HFFc6 (cell line): ENCODE measurements at regions not wholly inside any gene's neighbourhood (a gene's known extent, or its start where the extent isn't known, plus 50 kb on each side); places are given as distances from the start of the nearest gene placed in this dataset.
"Not testable (repeated sequence)": the region's sequence is repeated elsewhere in the genome, so short reads cannot be mapped to it uniquely, and the experiment has no call there.

ENCODE experiments used
- DNase-seq: peaks from one replicate; pipeline ENCODE4 v3.0.0-alpha.2; 2018
- H3K27ac Mint-ChIP-seq: 2 replicates; pipeline ENCODE4 v1.8.0; 2020; ENCODE audit warnings: mild to moderate bottlenecking, mixed read lengths
- H3K27me3 Mint-ChIP-seq: 2 replicates; pipeline ENCODE4 v1.8.0; 2021; ENCODE audit warnings: mild to moderate bottlenecking, moderate library complexity, mixed read lengths; ENCODE audit not compliant: insufficient read depth
- H3K36me3 Mint-ChIP-seq: 2 replicates; pipeline ENCODE4 v1.8.0; 2021; ENCODE audit warnings: low read depth, mixed read lengths
- H3K4me1 Mint-ChIP-seq: 2 replicates; pipeline ENCODE4 v1.8.0; 2020; ENCODE audit warnings: low read depth, mixed read lengths
- H3K4me3 Mint-ChIP-seq: 2 replicates; pipeline ENCODE4 v1.8.0; 2020; ENCODE audit warnings: mild to moderate bottlenecking, moderate library complexity, mixed read lengths
- H3K9me3 Mint-ChIP-seq: 2 replicates; pipeline ENCODE4 v1.8.0; 2020; ENCODE audit warnings: mild to moderate bottlenecking, mixed read lengths
- TF ChIP-seq, protein P1 (sequence below): fragments of 200-600 bp; sonication (generic); IDR thresholded peaks from 2 replicates; pipeline ENCODE4 v1.5.0; 2021; ENCODE audit warnings: antibody characterized with exemption, mild to moderate bottlenecking

DNA sequence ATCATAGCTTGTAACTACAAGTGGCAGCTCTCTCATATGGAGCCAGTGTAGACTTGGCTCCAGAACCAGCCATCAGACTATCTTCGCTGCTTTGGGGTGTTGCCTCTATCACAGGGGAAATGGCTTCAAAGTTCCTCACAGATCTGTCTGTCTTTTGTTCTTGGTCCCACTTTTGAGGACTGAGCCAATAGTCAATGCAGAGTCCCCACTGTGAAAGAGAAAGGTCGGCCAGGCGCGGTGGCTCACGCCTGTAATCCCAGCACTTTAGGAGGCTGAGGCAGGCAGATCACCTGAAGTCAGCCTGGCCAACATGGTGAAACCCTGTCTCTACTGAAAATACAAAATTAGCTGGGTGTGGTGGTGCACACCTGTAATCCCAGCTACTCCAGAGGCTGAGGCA is 86.9 kb upstream of the FZD7 start:
- H3K4me3 Mint-ChIP-seq, H3K9me3 Mint-ChIP-seq, DNase-seq, H3K27ac Mint-ChIP-seq, H3K27me3 Mint-ChIP-seq, H3K36me3 Mint-ChIP-seq: not testable (repeated sequence)
- H3K4me1 Mint-ChIP-seq: peaks cover 13% of the 10 kb centered on the region

DNA sequence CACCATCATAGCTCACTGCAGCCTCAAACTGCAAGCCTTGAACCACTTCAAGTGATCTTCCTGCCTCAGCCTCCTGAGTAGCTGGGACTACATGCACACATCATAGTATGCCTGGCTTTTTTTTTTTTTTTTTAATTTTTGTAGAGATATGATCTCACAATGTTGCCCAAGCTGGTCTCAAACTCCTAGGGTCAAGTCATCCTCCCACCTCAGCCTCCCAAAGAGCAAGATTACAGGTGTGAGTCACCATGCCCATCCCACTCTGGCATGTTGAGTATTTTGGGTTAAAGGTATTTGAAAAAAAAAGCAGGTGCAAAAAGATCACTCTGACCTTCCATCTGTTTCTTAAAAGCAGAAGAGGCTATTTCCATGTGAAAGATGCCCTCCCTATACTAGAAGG is 86.4 kb upstream of the FZD7 start:
- H3K27me3 Mint-ChIP-seq: peaks cover 3% of the 10 kb centered on the region; the same call in 1 of the 2 replicates
- H3K9me3 Mint-ChIP-seq: no peaks in the 10 kb centered on the region

GRCh38 chr2:201949181-201949926 is 84.3 kb upstream of the FZD7 start:
- H3K9me3 Mint-ChIP-seq: no peaks in the 10 kb centered on the region
- DNase-seq: no peak
- H3K4me3 Mint-ChIP-seq: no peak overlapping the region
- H3K4me1 Mint-ChIP-seq: peaks cover 9% of the 10 kb centered on the region
- H3K36me3 Mint-ChIP-seq: no peaks in the 10 kb centered on the region
- TF ChIP-seq, protein P1, sequence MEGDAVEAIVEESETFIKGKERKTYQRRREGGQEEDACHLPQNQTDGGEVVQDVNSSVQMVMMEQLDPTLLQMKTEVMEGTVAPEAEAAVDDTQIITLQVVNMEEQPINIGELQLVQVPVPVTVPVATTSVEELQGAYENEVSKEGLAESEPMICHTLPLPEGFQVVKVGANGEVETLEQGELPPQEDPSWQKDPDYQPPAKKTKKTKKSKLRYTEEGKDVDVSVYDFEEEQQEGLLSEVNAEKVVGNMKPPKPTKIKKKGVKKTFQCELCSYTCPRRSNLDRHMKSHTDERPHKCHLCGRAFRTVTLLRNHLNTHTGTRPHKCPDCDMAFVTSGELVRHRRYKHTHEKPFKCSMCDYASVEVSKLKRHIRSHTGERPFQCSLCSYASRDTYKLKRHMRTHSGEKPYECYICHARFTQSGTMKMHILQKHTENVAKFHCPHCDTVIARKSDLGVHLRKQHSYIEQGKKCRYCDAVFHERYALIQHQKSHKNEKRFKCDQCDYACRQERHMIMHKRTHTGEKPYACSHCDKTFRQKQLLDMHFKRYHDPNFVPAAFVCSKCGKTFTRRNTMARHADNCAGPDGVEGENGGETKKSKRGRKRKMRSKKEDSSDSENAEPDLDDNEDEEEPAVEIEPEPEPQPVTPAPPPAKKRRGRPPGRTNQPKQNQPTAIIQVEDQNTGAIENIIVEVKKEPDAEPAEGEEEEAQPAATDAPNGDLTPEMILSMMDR: no peak
- no peak overlapping the region for H3K27ac Mint-ChIP-seq
- peaks cover 6% of the 10 kb centered on the region for H3K27me3 Mint-ChIP-seq

More for the DNA sequence above, 86.4 kb upstream of the FZD7 start:
- Mint-ChIP-seq H3K27ac (no peak overlapping the region), H3K4me1 (peaks cover 11% of the 10 kb centered on the region), H3K4me3 (no peak overlapping the region), H3K36me3 (no peaks in the 10 kb centered on the region)
- TF ChIP-seq, protein P1: no peak
- no peak for DNase-seq

GRCh38 chr2:201949927-201950246 is 83.8 kb upstream of the FZD7 start:
- Mint-ChIP-seq H3K27ac (no peak overlapping the region), H3K4me1 (peaks cover 7% of the 10 kb centered on the region), H3K4me3 (no peak overlapping the region), H3K36me3 (no peaks in the 10 kb centered on the region), H3K9me3 (no peaks in the 10 kb centered on the region), H3K27me3 (peaks cover 6% of the 10 kb centered on the region)
- DNase-seq: no peak
- TF ChIP-seq, protein P1: no peak

GRCh38 chr2:201950606-201951005 is 83.0 kb upstream of the FZD7 start:
- TF ChIP-seq, protein P1: no peak
- Mint-ChIP-seq H3K36me3 (no peaks in the 10 kb centered on the region), H3K27ac (no peak overlapping the region), H3K27me3 (peaks cover 9% of the 10 kb centered on the region), H3K4me1 (peaks cover 13% of the 10 kb centered on the region), H3K9me3 (no peaks in the 10 kb centered on the region), H3K4me3 (no peak overlapping the region)
- no peak for DNase-seq

GRCh38 chr2:201952187-201952586 is 81.5 kb upstream of the FZD7 start:
- Mint-ChIP-seq H3K4me3 (no peak overlapping the region), H3K27me3 (peaks cover 9% of the 10 kb centered on the region), H3K27ac (no peak overlapping the region), H3K4me1 (peaks cover 22% of the 10 kb centered on the region), H3K36me3 (no peaks in the 10 kb centered on the region), H3K9me3 (no peaks in the 10 kb centered on the region)
- DNase-seq: no peak
- TF ChIP-seq, protein P1: no peak
